Body of pancreas (tissue), 4 donors: ENCODE measurements at regions not wholly inside any gene's neighbourhood (a gene's known extent, or its start where the extent isn't known, plus 50 kb on each side); places are given as distances from the start of the nearest gene placed in this dataset.

ENCODE experiments used
- ATAC-seq: fragments of 150-250 bp; one replicate; pipeline ENCODE4 v1.9.1; 2016
- DNase-seq, 4 donors: peaks; one replicate each; pipeline ENCODE4 v3.0.0-alpha.2; 2019
- H3K27ac ChIP-seq, 4 donors: fragments of 200-600 bp; sonication (generic); 1 replicate in 3 of 4; 2 replicates in 1 of 4; pipeline versions ENCODE4 v1.5.1 to v1.6.1; 2016 to 2019; ENCODE audit warnings: mild to moderate bottlenecking in 1 of 4, mixed read lengths in 1 of 4, moderate library complexity in 1 of 4
- H3K27me3 ChIP-seq, 2 donors: fragments of 200-600 bp; sonication (generic); one replicate each; pipeline ENCODE4 v1.6.0; 2016; ENCODE audit warnings: mild to moderate bottlenecking in 1 of 2
- H3K36me3 ChIP-seq, 2 donors: fragments of 200-600 bp; sonication (generic); replicated peaks in 1 of 2; 2 replicates each; pipeline ENCODE4 v1.5.1; 2016; ENCODE audit warnings: low read depth in 2 of 2; ENCODE audit not compliant: insufficient read depth in 1 of 2
- H3K4me1 ChIP-seq: fragments of 200-600 bp; sonication (generic); one replicate; pipeline ENCODE4 v1.6.0; 2016
- H3K4me3 ChIP-seq, 2 donors: fragments of 200-600 bp; sonication (generic); 1 replicate in 1 of 2; 2 replicates in 1 of 2; pipeline ENCODE4 v1.5.1; 2016 to 2019
- H3K9me3 ChIP-seq, 3 donors: fragments of 200-600 bp; sonication (generic); 1 replicate in 2 of 3; 2 replicates in 1 of 3; pipeline ENCODE4 v1.5.1; 2016
- CTCF ChIP-seq, 7 experiments: fragments of 450-650 bp in 4 of 7; fragments of 200-600 bp in 3 of 7; sonication (generic) in 3 of 7; IDR thresholded peaks; one replicate each; pipeline ENCODE4 v1.5.1; 2016 to 2019; ENCODE audit warnings: antibody characterized with exemption in 7 of 7
- POLR2A ChIP-seq, 3 donors: fragments of 450-650 bp; IDR thresholded peaks; one replicate each; pipeline ENCODE4 v1.6.1; 2016; ENCODE audit warnings: antibody characterized with exemption in 3 of 3, mild to moderate bottlenecking in 2 of 3
- WGBS, 2 donors: methylation state at CpG; one replicate each; pipeline ENCODE4 v1.1.5; 2017; 5-methylcytosine and 5-hydroxymethylcytosine counted together
- intact Hi-C: fragments of 100-400 bp; cut with DNase I; formaldehyde crosslinking; loops from one replicate; pipeline ENCODE4 v1.15.1; 2023

GRCh38 chr2:207357216-207357615, 172.5 kb upstream of the CREB1 start:
- Histone ChIP-seq H3K9me3 (no peaks in the 10 kb centered on the region), H3K4me1 (no peaks in the 10 kb centered on the region), H3K4me3 (no peak overlapping the region), H3K27ac (no peak overlapping the region), H3K36me3 (no peaks in the 10 kb centered on the region), H3K27me3 (no peaks in the 10 kb centered on the region)
- no peak for DNase-seq
- TF ChIP-seq POLR2A (IDR thresholded peaks at IDR 0.05) (no peak), CTCF (IDR thresholded peaks at IDR 0.05) (no peak)
- intact Hi-C loops: no loop called here
- 41 to 54% methylated on average over 2 of the region's 2 CpGs for WGBS, 2 donors
- no peak for ATAC-seq

GRCh38 chr2:207362716-207363115, 167.0 kb upstream of the CREB1 start:
- Histone ChIP-seq H3K27me3 (no peaks in the 10 kb centered on the region), H3K9me3 (no peaks in the 10 kb centered on the region), H3K36me3 (no peaks in the 10 kb centered on the region), H3K4me1 (no peaks in the 10 kb centered on the region), H3K27ac (no peak overlapping the region), H3K4me3 (no peak overlapping the region)
- no peak for TF ChIP-seq CTCF (IDR thresholded peaks at IDR 0.05)
- no peak for TF ChIP-seq POLR2A (IDR thresholded peaks at IDR 0.05)
- DNase-seq (no peak), ATAC-seq (no peak)
- intact Hi-C loops: no loop called here
- 49 to 51% methylated on average over 2 of the region's 2 CpGs for WGBS, 2 donors

- ATAC-seq (no peak), DNase-seq (no peak)
- no peaks in the 10 kb centered on the region for H3K9me3 ChIP-seq
- H3K27ac ChIP-seq: no peak overlapping the region
- intact Hi-C loops: no loop called here
- H3K4me1 ChIP-seq: no peaks in the 10 kb centered on the region
- H3K36me3 ChIP-seq: no peaks in the 10 kb centered on the region
- WGBS, 2 donors: 71 to 80% methylated on average over 1 of the region's 1 CpG
- TF ChIP-seq CTCF (IDR thresholded peaks at IDR 0.05): no peak
- TF ChIP-seq POLR2A (IDR thresholded peaks at IDR 0.05): no peak
- H3K4me3 ChIP-seq: no peak overlapping the region
- H3K27me3 ChIP-seq: no peaks in the 10 kb centered on the region
Measured at GRCh38 chr2:207363761-207364290, 165.9 kb upstream of the CREB1 start.

- no peak for DNase-seq
- H3K27me3 ChIP-seq: no peaks in the 10 kb centered on the region
- H3K9me3 ChIP-seq: no peaks in the 10 kb centered on the region
- no peak for TF ChIP-seq POLR2A (IDR thresholded peaks at IDR 0.05)
- TF ChIP-seq CTCF (IDR thresholded peaks at IDR 0.05): no peak
- ATAC-seq: no peak
- H3K4me1 ChIP-seq: no peaks in the 10 kb centered on the region
- no peak overlapping the region for H3K27ac ChIP-seq
- intact Hi-C loops: no loop called here
- H3K4me3 ChIP-seq: no peak overlapping the region
- WGBS, 2 donors: 32 to 38% methylated on average over 1 of the region's 1 CpG
- H3K36me3 ChIP-seq: no peaks in the 10 kb centered on the region
Measured at GRCh38 chr2:207370646-207371045, 159.1 kb upstream of the CREB1 start.

- no peak for ATAC-seq
- no peak for TF ChIP-seq CTCF (IDR thresholded peaks at IDR 0.05)
- TF ChIP-seq POLR2A (IDR thresholded peaks at IDR 0.05): no peak
Measured at GRCh38 chr2:207371877-207372276, 157.9 kb upstream of the CREB1 start.

More at GRCh38 chr2:207371877-207372276, 157.9 kb upstream of the CREB1 start:
- Histone ChIP-seq H3K36me3 (no peaks in the 10 kb centered on the region), H3K27ac (no peak overlapping the region), H3K27me3 (no peaks in the 10 kb centered on the region), H3K4me1 (no peaks in the 10 kb centered on the region), H3K4me3 (no peak overlapping the region), H3K9me3 (no peaks in the 10 kb centered on the region)
- no peak for DNase-seq
- intact Hi-C loops: no loop called here
